ENCODE measurements at regions not wholly inside any gene's neighbourhood (a gene's known extent, or its start where the extent isn't known, plus 50 kb on each side); places are given as distances from the start of the nearest gene placed in this dataset.

- no peak overlapping the region for H3K4me2 ChIP-seq (ENCODE audit: low read length)
- DNase-seq (no peak), ATAC-seq (no peak)
- intact Hi-C loops (cut with micrococcal nuclease), result no loop called here
- H3K9ac ChIP-seq (ENCODE audit: low read length), result no peak overlapping the region
- no peaks in the 10 kb centered on the region for H3K9me3 ChIP-seq (ENCODE audit: low read length)
- no peaks in the 10 kb centered on the region for H4K20me1 ChIP-seq (ENCODE audit: low read length)
- no peak for TF ChIP-seq CTCF (conservative IDR thresholded peaks at IDR 0.05; ENCODE audit: low read depth, low read length)
- TF ChIP-seq EZH2 (IDR thresholded peaks at IDR 0.05; ENCODE audit: low read length, unreplicated experiment), result no peak
- TF ChIP-seq EZH2phosphoT487 (IDR thresholded peaks at IDR 0.05; ENCODE audit: borderline replicate concordance, low read length), result no peak
- no peaks in the 10 kb centered on the region for H3K79me2 ChIP-seq (ENCODE audit: low read length)
- H2AFZ ChIP-seq (ENCODE audit: low read length), result no peak overlapping the region
- POLR2A ChIA-PET (ENCODE audit: unreplicated experiment), result no interaction called here
- H3K36me3 ChIP-seq (ENCODE audit: low read depth, low read length), result no peaks in the 10 kb centered on the region
- peaks cover 4% of the 10 kb centered on the region; the same call in 1 of the 2 replicates for H3K4me1 ChIP-seq (ENCODE audit: insufficient read depth, low read length)
- no peaks in the 10 kb centered on the region for H3F3A ChIP-seq (ENCODE audit: low read length, unreplicated experiment)
- H3K4me3 ChIP-seq (ENCODE audit: low read length), result no peak overlapping the region
- H3K27me3 ChIP-seq (ENCODE audit: low read length), result no peaks in the 10 kb centered on the region
- no peaks in the 10 kb centered on the region for H3K9me2 ChIP-seq (replicated peaks; ENCODE audit: low read length)
- CTCF ChIA-PET, result no interaction called here
- no peak overlapping the region for H3K27ac ChIP-seq (ENCODE audit: low read length)
- no TSS peak for BruUV-seq (replicated peaks)
These were observed 183.0 kb upstream of the NOCT start for GRCh38 chr4:138832563-138832962.

DNA sequence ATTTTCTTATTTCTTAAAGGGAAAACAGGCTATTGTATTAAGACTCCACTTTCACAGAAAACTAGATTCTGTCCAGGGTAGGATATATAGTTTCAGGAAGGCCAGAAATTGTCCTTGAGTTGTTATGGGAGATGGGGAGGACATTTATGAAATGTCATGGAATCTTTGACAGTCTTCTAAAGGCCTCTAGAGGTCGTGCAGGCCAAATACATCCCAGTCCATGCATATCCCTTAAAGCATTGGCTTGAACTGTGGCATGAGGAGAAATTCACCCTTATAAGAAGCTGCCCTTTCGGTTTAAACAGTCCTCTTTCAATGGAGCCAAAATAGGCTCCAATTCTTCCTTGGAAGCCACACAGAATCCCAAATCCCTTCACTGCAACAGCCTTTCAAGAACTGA, 183.6 kb upstream of the NOCT start:
- ATAC-seq, result no peak
- H3K9ac ChIP-seq (ENCODE audit: low read length), result no peak overlapping the region
- H2AFZ ChIP-seq (ENCODE audit: low read length), result no peak overlapping the region
- H3K79me2 ChIP-seq (ENCODE audit: low read length), result no peaks in the 10 kb centered on the region
- no peak for DNase-seq
- TF ChIP-seq CTCF (conservative IDR thresholded peaks at IDR 0.05; ENCODE audit: low read depth, low read length), result no peak; the same call in 1 of the 2 replicates
- TF ChIP-seq EZH2phosphoT487 (IDR thresholded peaks at IDR 0.05; ENCODE audit: borderline replicate concordance, low read length), result no peak
- TF ChIP-seq EZH2 (IDR thresholded peaks at IDR 0.05; ENCODE audit: low read length, unreplicated experiment), result no peak
- no peak overlapping the region for H3K4me2 ChIP-seq (ENCODE audit: low read length)
- no peak overlapping the region for H3K4me3 ChIP-seq (ENCODE audit: low read length)
- H3K4me1 ChIP-seq (ENCODE audit: insufficient read depth, low read length), result peaks cover 4% of the 10 kb centered on the region; the same call in 1 of the 2 replicates
- H3K36me3 ChIP-seq (ENCODE audit: low read depth, low read length), result no peaks in the 10 kb centered on the region
- ChIA-PET CTCF (no interaction called here), POLR2A (ENCODE audit: unreplicated experiment) (no interaction called here)
- intact Hi-C loops (cut with micrococcal nuclease), result no loop called here
- no peaks in the 10 kb centered on the region for H3K9me2 ChIP-seq (replicated peaks; ENCODE audit: low read length)
- no peaks in the 10 kb centered on the region for H3K9me3 ChIP-seq (ENCODE audit: low read length)
- H3F3A ChIP-seq (ENCODE audit: low read length, unreplicated experiment), result no peaks in the 10 kb centered on the region
- no peaks in the 10 kb centered on the region for H4K20me1 ChIP-seq (ENCODE audit: low read length)
- H3K27ac ChIP-seq (ENCODE audit: low read length), result no peak overlapping the region
- no TSS peak for BruUV-seq (replicated peaks)
- no peaks in the 10 kb centered on the region for H3K27me3 ChIP-seq (ENCODE audit: low read length)

DNA sequence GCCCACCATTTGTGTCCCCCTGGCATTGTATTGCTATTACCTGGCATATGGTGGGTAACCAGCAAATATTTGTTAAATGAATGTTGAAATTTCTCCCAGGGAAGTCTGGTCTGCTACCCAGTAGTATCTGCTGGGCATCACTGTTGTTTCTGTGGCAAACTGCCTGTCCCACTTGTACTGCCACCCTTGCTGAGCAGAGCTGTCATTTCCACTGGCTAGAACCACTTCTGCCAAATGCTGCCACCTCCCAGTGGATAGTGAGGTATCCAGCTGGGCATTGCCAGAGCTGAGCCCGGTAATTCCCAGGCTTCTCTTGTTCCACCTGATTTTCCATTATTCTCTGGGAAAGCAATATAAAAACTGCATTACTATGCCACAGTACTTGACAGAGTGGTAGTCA, 186.7 kb upstream of the NOCT start:
- CTCF ChIA-PET, result no interaction called here
- no peaks in the 10 kb centered on the region for H3K36me3 ChIP-seq (ENCODE audit: low read depth, low read length)
- H3K9me3 ChIP-seq (ENCODE audit: low read length), result no peaks in the 10 kb centered on the region
- no peaks in the 10 kb centered on the region for H3K27me3 ChIP-seq (ENCODE audit: low read length)
- H3K27ac ChIP-seq (ENCODE audit: low read length), result no peak overlapping the region
- H3K9me2 ChIP-seq (replicated peaks; ENCODE audit: low read length), result no peaks in the 10 kb centered on the region
- POLR2A ChIA-PET (ENCODE audit: unreplicated experiment), result no interaction called here
- TF ChIP-seq EZH2 (IDR thresholded peaks at IDR 0.05; ENCODE audit: low read length, unreplicated experiment) (no peak), EZH2phosphoT487 (IDR thresholded peaks at IDR 0.05; ENCODE audit: borderline replicate concordance, low read length) (no peak), CTCF (conservative IDR thresholded peaks at IDR 0.05; ENCODE audit: low read depth, low read length) (no peak)
- no peak overlapping the region for H2AFZ ChIP-seq (ENCODE audit: low read length)
- no peaks in the 10 kb centered on the region for H3K4me1 ChIP-seq (ENCODE audit: insufficient read depth, low read length)
- no peak overlapping the region for H3K9ac ChIP-seq (ENCODE audit: low read length)
- ATAC-seq (no peak), DNase-seq (no peak)
- no peaks in the 10 kb centered on the region for H3K79me2 ChIP-seq (ENCODE audit: low read length)
- no peaks in the 10 kb centered on the region for H4K20me1 ChIP-seq (ENCODE audit: low read length)
- H3K4me3 ChIP-seq (ENCODE audit: low read length), result no peak overlapping the region
- BruUV-seq (replicated peaks), result no TSS peak
- no peak overlapping the region for H3K4me2 ChIP-seq (ENCODE audit: low read length)
- no peaks in the 10 kb centered on the region for H3F3A ChIP-seq (ENCODE audit: low read length, unreplicated experiment)
- intact Hi-C loops (cut with micrococcal nuclease), result no loop called here

All from PC-3 (cell line).